Nephron progenitor cell (in vitro differentiated cells): ENCODE measurements at regions not wholly inside any gene's neighbourhood (a gene's known extent, or its start where the extent isn't known, plus 50 kb on each side); places are given as distances from the start of the nearest gene placed in this dataset.
"Not testable (repeated sequence)": the region's sequence is repeated elsewhere in the genome, so short reads cannot be mapped to it uniquely, and the experiment has no call there.

ENCODE experiments used
- DNase-seq: peaks from one replicate; pipeline ENCODE4 v3.0.0; 2021
- H3K27ac Mint-ChIP-seq: 2 replicates; pipeline ENCODE4 v1.8.0; 2021; ENCODE audit warnings: mild to moderate bottlenecking, moderate library complexity, mixed read lengths
- H3K27me3 Mint-ChIP-seq: 2 replicates; pipeline ENCODE4 v1.8.0; 2021; ENCODE audit warnings: mild to moderate bottlenecking, low read depth, mixed read lengths; ENCODE audit not compliant: poor library complexity
- H3K36me3 Mint-ChIP-seq: 2 replicates; pipeline ENCODE4 v1.8.0; 2021; ENCODE audit warnings: low read depth, mixed read lengths
- H3K4me1 Mint-ChIP-seq: 2 replicates; pipeline ENCODE4 v1.8.0; 2021; ENCODE audit warnings: mixed read lengths
- H3K4me3 Mint-ChIP-seq: 2 replicates; pipeline ENCODE4 v1.8.0; 2021; ENCODE audit warnings: mild to moderate bottlenecking, moderate library complexity, mixed read lengths
- H3K9me3 Mint-ChIP-seq: 2 replicates; pipeline ENCODE4 v1.8.0; 2021; ENCODE audit warnings: mild to moderate bottlenecking, moderate library complexity, mixed read lengths
- TF ChIP-seq, protein P1 (sequence below): fragments of 200-600 bp; sonication (generic); IDR thresholded peaks from 2 replicates; pipeline ENCODE4 v1.5.0; 2021; ENCODE audit warnings: antibody characterized with exemption

DNA sequence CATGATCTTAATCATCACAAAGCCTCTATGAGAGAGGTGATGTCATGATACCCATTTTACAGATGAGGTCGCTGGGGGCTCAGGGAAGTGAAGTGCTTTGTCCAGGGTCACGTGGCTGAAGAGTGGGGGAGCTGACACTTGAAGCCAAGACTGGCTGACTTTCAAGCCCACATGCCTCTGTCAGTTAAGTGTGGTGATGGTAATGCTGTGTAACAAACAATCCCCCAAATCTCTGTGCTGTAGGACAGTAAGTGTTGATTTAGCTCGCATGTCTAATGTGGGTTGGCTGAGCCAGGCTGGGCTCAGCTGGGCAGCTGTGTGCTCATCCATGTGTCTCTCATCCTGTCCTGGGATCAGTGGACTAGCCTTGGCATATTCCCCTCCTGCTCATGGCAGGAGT, 87.1 kb upstream of the GRK3 start:
- H3K36me3 Mint-ChIP-seq, result peaks cover 85% of the 10 kb centered on the region
- peaks cover 31% of the 10 kb centered on the region for H3K9me3 Mint-ChIP-seq
- no peak overlapping the region for H3K27ac Mint-ChIP-seq
- no peaks in the 10 kb centered on the region for H3K27me3 Mint-ChIP-seq
- TF ChIP-seq, protein P1, sequence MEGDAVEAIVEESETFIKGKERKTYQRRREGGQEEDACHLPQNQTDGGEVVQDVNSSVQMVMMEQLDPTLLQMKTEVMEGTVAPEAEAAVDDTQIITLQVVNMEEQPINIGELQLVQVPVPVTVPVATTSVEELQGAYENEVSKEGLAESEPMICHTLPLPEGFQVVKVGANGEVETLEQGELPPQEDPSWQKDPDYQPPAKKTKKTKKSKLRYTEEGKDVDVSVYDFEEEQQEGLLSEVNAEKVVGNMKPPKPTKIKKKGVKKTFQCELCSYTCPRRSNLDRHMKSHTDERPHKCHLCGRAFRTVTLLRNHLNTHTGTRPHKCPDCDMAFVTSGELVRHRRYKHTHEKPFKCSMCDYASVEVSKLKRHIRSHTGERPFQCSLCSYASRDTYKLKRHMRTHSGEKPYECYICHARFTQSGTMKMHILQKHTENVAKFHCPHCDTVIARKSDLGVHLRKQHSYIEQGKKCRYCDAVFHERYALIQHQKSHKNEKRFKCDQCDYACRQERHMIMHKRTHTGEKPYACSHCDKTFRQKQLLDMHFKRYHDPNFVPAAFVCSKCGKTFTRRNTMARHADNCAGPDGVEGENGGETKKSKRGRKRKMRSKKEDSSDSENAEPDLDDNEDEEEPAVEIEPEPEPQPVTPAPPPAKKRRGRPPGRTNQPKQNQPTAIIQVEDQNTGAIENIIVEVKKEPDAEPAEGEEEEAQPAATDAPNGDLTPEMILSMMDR, result no peak
- no peak overlapping the region for H3K4me3 Mint-ChIP-seq
- H3K4me1 Mint-ChIP-seq, result peaks cover 16% of the 10 kb centered on the region
- no peak for DNase-seq

GRCh38 chr22:25478111-25478510, 86.4 kb upstream of the GRK3 start:
- H3K9me3 Mint-ChIP-seq, result peaks cover 31% of the 10 kb centered on the region
- no peak overlapping the region for H3K27ac Mint-ChIP-seq
- peaks cover 16% of the 10 kb centered on the region for H3K4me1 Mint-ChIP-seq
- no peak overlapping the region for H3K4me3 Mint-ChIP-seq
- no peaks in the 10 kb centered on the region for H3K27me3 Mint-ChIP-seq
- H3K36me3 Mint-ChIP-seq, result peaks cover 92% of the 10 kb centered on the region
- TF ChIP-seq, protein P1, result no peak
- DNase-seq, result no peak

GRCh38 chr22:25478528-25478927, 85.9 kb upstream of the GRK3 start:
- no peaks in the 10 kb centered on the region for H3K27me3 Mint-ChIP-seq
- peaks cover 16% of the 10 kb centered on the region for H3K4me1 Mint-ChIP-seq
- peaks cover 94% of the 10 kb centered on the region for H3K36me3 Mint-ChIP-seq
- H3K9me3 Mint-ChIP-seq, result peaks cover 31% of the 10 kb centered on the region
- no peak for DNase-seq
- H3K27ac Mint-ChIP-seq, result no peak overlapping the region
- no peak overlapping the region for H3K4me3 Mint-ChIP-seq
- TF ChIP-seq, protein P1, result no peak

DNA sequence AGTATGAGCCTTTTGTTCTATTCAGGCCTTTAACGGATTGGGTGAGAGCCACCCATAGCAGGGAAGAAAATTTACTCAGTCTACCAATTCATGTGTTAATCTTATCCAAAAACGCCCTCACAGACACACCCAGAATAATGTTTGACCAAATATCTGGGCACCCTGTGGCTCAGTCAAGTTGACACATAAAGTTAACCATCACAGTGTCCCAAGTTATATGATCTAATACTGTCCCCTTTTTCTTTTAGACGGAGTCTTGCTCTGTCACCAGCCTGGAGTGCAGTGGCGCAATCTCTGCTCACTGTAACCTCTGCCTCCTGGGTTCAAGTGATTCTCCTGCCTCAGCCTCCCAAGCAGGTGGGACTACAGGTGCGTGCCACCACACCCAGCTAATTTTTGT, 83.6 kb upstream of the GRK3 start:
- not testable (repeated sequence) for H3K4me1 Mint-ChIP-seq, H3K4me3 Mint-ChIP-seq, H3K27ac Mint-ChIP-seq, DNase-seq, H3K27me3 Mint-ChIP-seq
- H3K36me3 Mint-ChIP-seq, result peaks cover 98% of the 10 kb centered on the region
- peaks cover 31% of the 10 kb centered on the region for H3K9me3 Mint-ChIP-seq

GRCh38 chr22:25482091-25482760, 82.2 kb upstream of the GRK3 start:
- Mint-ChIP-seq H3K36me3 (peaks cover 98% of the 10 kb centered on the region), H3K27ac (no peak overlapping the region), H3K4me3 (no peak overlapping the region), H3K9me3 (peaks cover 22% of the 10 kb centered on the region), H3K4me1 (no peaks in the 10 kb centered on the region), H3K27me3 (peaks cover 5% of the 10 kb centered on the region)
- TF ChIP-seq, protein P1, result no peak
- no peak for DNase-seq

GRCh38 chr22:25482868-25483639, 81.4 kb upstream of the GRK3 start:
- Mint-ChIP-seq H3K27ac (no peak overlapping the region), H3K4me3 (no peak overlapping the region), H3K36me3 (peaks cover 98% of the 10 kb centered on the region), H3K4me1 (peaks cover 8% of the 10 kb centered on the region), H3K9me3 (peaks cover 14% of the 10 kb centered on the region), H3K27me3 (peaks cover 5% of the 10 kb centered on the region)
- TF ChIP-seq, protein P1, result no peak
- no peak for DNase-seq
